ENCODE measurements at regions not wholly inside any gene's neighbourhood (a gene's known extent, or its start where the extent isn't known, plus 50 kb on each side); places are given as distances from the start of the nearest gene placed in this dataset.

DNA sequence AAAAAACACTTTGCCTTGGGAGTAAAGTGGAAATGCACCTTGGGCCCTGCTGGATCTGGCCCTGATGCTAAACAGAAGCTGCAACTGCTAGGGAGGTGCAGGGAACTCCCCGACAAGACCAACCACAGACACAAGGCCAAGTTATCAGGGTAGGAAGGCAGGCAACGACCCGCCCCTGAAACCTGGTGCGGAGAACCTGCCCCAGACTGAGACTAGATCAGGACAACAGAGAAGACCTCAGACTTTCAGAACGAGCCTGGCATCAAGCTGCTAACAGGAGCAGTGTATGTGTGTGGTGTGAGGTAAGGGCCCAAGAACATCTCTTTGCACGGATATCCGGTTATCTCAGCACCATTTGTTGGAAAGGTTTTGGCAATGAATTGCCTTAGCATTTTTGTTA, 233.7 kb upstream of the RTL1 start:
- H3K27me3 ChIP-seq (replicated peaks; ENCODE audit: insufficient read depth, low read depth, low read length, poor library complexity), result peaks cover 15% of the 10 kb centered on the region
- POLR2A ChIA-PET (ENCODE audit: low non-redundant PET), result interaction anchor here (0.7 kb wide), 1 partner anchor 563 kb away, joined by 3 read pairs; no protein-coding TSS in a partner anchor
- CTCF ChIA-PET, result no interaction called here
- no peak overlapping the region for H3K4me3 ChIP-seq (ENCODE audit: low read depth, low read length, poor library complexity, severe bottlenecking)
- TF ChIP-seq, protein P1, sequence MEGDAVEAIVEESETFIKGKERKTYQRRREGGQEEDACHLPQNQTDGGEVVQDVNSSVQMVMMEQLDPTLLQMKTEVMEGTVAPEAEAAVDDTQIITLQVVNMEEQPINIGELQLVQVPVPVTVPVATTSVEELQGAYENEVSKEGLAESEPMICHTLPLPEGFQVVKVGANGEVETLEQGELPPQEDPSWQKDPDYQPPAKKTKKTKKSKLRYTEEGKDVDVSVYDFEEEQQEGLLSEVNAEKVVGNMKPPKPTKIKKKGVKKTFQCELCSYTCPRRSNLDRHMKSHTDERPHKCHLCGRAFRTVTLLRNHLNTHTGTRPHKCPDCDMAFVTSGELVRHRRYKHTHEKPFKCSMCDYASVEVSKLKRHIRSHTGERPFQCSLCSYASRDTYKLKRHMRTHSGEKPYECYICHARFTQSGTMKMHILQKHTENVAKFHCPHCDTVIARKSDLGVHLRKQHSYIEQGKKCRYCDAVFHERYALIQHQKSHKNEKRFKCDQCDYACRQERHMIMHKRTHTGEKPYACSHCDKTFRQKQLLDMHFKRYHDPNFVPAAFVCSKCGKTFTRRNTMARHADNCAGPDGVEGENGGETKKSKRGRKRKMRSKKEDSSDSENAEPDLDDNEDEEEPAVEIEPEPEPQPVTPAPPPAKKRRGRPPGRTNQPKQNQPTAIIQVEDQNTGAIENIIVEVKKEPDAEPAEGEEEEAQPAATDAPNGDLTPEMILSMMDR (conservative IDR thresholded peaks at IDR 0.05; ENCODE audit: low read depth, low read length), result no peak
- no peak for TF ChIP-seq EZH2 (IDR thresholded peaks at IDR 0.05; ENCODE audit: borderline replicate concordance, low read depth, low read length, poor library complexity, severe bottlenecking)
- no peaks in the 10 kb centered on the region for H3K36me3 ChIP-seq (ENCODE audit: insufficient read depth, low read length, poor library complexity, severe bottlenecking)
- no TSS peak for BruUV-seq (replicated peaks)
- DNase-seq (ENCODE audit: low spot score), result no peak
- intact Hi-C loops (cut with micrococcal nuclease; ENCODE audit: unreplicated experiment), result no loop called here
- no peak overlapping the region for H3K27ac ChIP-seq (ENCODE audit: low read depth, low read length, poor library complexity, severe bottlenecking)
- H3K4me1 ChIP-seq (ENCODE audit: insufficient read depth, low read length, poor library complexity, severe bottlenecking), result no peaks in the 10 kb centered on the region
- peaks cover 17% of the 10 kb centered on the region for H3K9me3 ChIP-seq (ENCODE audit: low read depth, low read length, poor library complexity, severe bottlenecking)

GRCh38 chr14:101147848-101148247, 244.3 kb upstream of the RTL1 start:
- no peak for DNase-seq (ENCODE audit: low spot score)
- BruUV-seq (replicated peaks), result no TSS peak
- ChIA-PET POLR2A (ENCODE audit: low non-redundant PET) (no interaction called here), CTCF (no interaction called here)
- no peak overlapping the region for H3K4me3 ChIP-seq (ENCODE audit: low read depth, low read length, poor library complexity, severe bottlenecking)
- TF ChIP-seq, protein P1 (conservative IDR thresholded peaks at IDR 0.05; ENCODE audit: low read depth, low read length), result no peak
- TF ChIP-seq EZH2 (IDR thresholded peaks at IDR 0.05; ENCODE audit: borderline replicate concordance, low read depth, low read length, poor library complexity, severe bottlenecking), result no peak
- H3K4me1 ChIP-seq (ENCODE audit: insufficient read depth, low read length, poor library complexity, severe bottlenecking), result no peaks in the 10 kb centered on the region
- no peaks in the 10 kb centered on the region for H3K36me3 ChIP-seq (ENCODE audit: insufficient read depth, low read length, poor library complexity, severe bottlenecking)
- intact Hi-C loops (cut with micrococcal nuclease; ENCODE audit: unreplicated experiment), result no loop called here
- peaks cover 10% of the 10 kb centered on the region for H3K27me3 ChIP-seq (replicated peaks; ENCODE audit: insufficient read depth, low read depth, low read length, poor library complexity)
- H3K27ac ChIP-seq (ENCODE audit: low read depth, low read length, poor library complexity, severe bottlenecking), result no peak overlapping the region
- H3K9me3 ChIP-seq (ENCODE audit: low read depth, low read length, poor library complexity, severe bottlenecking), result peaks cover 5% of the 10 kb centered on the region

DNA sequence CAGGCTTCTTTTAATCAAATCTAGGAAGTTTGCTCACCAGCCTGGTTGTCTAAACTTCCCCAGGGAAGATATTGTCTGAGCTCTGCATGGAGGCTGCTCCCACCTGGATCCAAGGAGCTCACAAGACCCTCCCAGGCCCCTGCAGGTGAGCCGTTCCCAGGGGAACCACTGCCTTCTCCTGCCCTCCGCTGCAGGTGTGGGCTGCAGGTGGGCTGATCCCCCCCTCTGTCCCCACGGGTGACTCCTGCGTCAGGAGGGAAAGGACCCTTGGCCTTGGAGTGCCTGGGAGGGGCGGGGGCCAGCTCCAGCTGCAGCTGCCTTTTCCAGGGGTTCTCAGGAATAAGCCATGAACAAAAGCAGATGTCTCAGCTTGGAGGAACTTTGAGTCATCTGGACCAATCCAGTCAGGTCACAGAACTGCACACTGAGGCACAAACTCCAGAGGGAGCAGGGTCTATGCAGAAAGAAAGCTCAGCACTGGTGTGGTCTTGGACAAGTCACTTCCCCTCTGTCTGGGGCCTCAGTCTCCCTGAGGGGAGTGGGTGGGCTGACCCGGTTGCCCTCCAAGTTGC, 246.6 kb upstream of the RTL1 start:
- no peak overlapping the region for H3K27ac ChIP-seq (ENCODE audit: low read depth, low read length, poor library complexity, severe bottlenecking)
- peaks cover 5% of the 10 kb centered on the region for H3K9me3 ChIP-seq (ENCODE audit: low read depth, low read length, poor library complexity, severe bottlenecking)
- no peaks in the 10 kb centered on the region for H3K36me3 ChIP-seq (ENCODE audit: insufficient read depth, low read length, poor library complexity, severe bottlenecking)
- ChIA-PET CTCF (no interaction called here), POLR2A (ENCODE audit: low non-redundant PET) (no interaction called here)
- intact Hi-C loops (cut with micrococcal nuclease; ENCODE audit: unreplicated experiment), result no loop called here
- H3K4me1 ChIP-seq (ENCODE audit: insufficient read depth, low read length, poor library complexity, severe bottlenecking), result no peaks in the 10 kb centered on the region
- peaks cover 21% of the 10 kb centered on the region for H3K27me3 ChIP-seq (replicated peaks; ENCODE audit: insufficient read depth, low read depth, low read length, poor library complexity)
- no peak for TF ChIP-seq EZH2 (IDR thresholded peaks at IDR 0.05; ENCODE audit: borderline replicate concordance, low read depth, low read length, poor library complexity, severe bottlenecking)
- TF ChIP-seq, protein P1 (conservative IDR thresholded peaks at IDR 0.05; ENCODE audit: low read depth, low read length), result no peak
- BruUV-seq (replicated peaks), result no TSS peak
- no peak for DNase-seq (ENCODE audit: low spot score)
- H3K4me3 ChIP-seq (ENCODE audit: low read depth, low read length, poor library complexity, severe bottlenecking), result no peak overlapping the region

Data from A673 (cell line).